Tibial nerve (tissue), 4 donors: ENCODE measurements at regions not wholly inside any gene's neighbourhood (a gene's known extent, or its start where the extent isn't known, plus 50 kb on each side); places are given as distances from the start of the nearest gene placed in this dataset.

Source experiments
- DNase-seq, 2 donors: peaks; one replicate each; pipeline ENCODE4 v3.0.0-alpha.2; 2019; ENCODE audit warnings: low spot score in 2 of 2
- H3K27ac ChIP-seq, 4 donors: fragments of 200-600 bp; sonication (generic) in 3 of 4; one replicate each; pipeline ENCODE4 v1.5.1; 2017 to 2019; ENCODE audit warnings: mild to moderate bottlenecking in 1 of 4
- H3K27me3 ChIP-seq, 2 donors: fragments of 200-600 bp; sonication (generic) in 1 of 2; one replicate each; pipeline versions ENCODE4 v1.5.1 to v1.6.0; 2017 to 2019
- H3K36me3 ChIP-seq, 3 donors: fragments of 200-600 bp; sonication (generic); one replicate each; pipeline ENCODE4 v1.5.1; 2018 to 2019
- H3K4me1 ChIP-seq, 4 donors: fragments of 200-600 bp; sonication (generic) in 3 of 4; one replicate each; pipeline ENCODE4 v1.5.1; 2017 to 2019
- H3K4me3 ChIP-seq, 4 donors: fragments of 200-600 bp; sonication (generic) in 3 of 4; one replicate each; pipeline ENCODE4 v1.5.1; 2017 to 2019; ENCODE audit warnings: mild to moderate bottlenecking in 1 of 4, moderate library complexity in 1 of 4
- H3K9me3 ChIP-seq, 4 donors: fragments of 200-600 bp; sonication (generic) in 3 of 4; one replicate each; pipeline ENCODE4 v1.5.1; 2017 to 2019
- CTCF ChIP-seq, 5 experiments: fragments of 200-600 bp in 3 of 5; fragments of 450-650 bp in 2 of 5; sonication (generic) in 3 of 5; IDR thresholded peaks; one replicate each; pipeline ENCODE4 v1.5.1; 2016 to 2019; ENCODE audit warnings: antibody characterized with exemption in 5 of 5, mild to moderate bottlenecking in 3 of 5, moderate library complexity in 2 of 5
- EP300 ChIP-seq, 2 donors: sonication (generic); formaldehyde crosslinking; IDR thresholded peaks; one replicate each; pipeline ENCODE4 v1.6.1; 2017; ENCODE audit warnings: antibody characterized with exemption in 2 of 2, mild to moderate bottlenecking in 1 of 2
- POLR2A ChIP-seq, 2 donors: fragments of 450-650 bp; IDR thresholded peaks; one replicate each; pipeline ENCODE4 v1.6.1; 2017; ENCODE audit warnings: antibody characterized with exemption in 2 of 2, mild to moderate bottlenecking in 2 of 2, moderate library complexity in 2 of 2
- WGBS, 2 donors: methylation state at CpG; one replicate each; pipeline ENCODE4 v1.1.5; 2018; 5-methylcytosine and 5-hydroxymethylcytosine counted together

GRCh38 chr13:78133511-78133910 is 214.9 kb upstream of the EDNRB start:
- DNase-seq = no peak
- H3K36me3 ChIP-seq = no peaks in the 10 kb centered on the region
- no peaks in the 10 kb centered on the region for H3K9me3 ChIP-seq
- TF ChIP-seq POLR2A (IDR thresholded peaks at IDR 0.05) (no peak), EP300 (IDR thresholded peaks at IDR 0.05) (no peak), CTCF (IDR thresholded peaks at IDR 0.05) (no peak)
- no peak overlapping the region for H3K27ac ChIP-seq
- no peak overlapping the region for H3K4me3 ChIP-seq
- peaks cover 0 to 6% (median 0%) of the 10 kb centered on the region in 4 donors for H3K4me1 ChIP-seq
- no peaks in the 10 kb centered on the region for H3K27me3 ChIP-seq
- 61 to 81% methylated on average over 3 of the region's 3 CpGs for WGBS, 2 donors

- no peak overlapping the region for H3K4me3 ChIP-seq
- H3K27ac ChIP-seq = no peak overlapping the region
- H3K36me3 ChIP-seq = no peaks in the 10 kb centered on the region
- DNase-seq = no peak
- H3K9me3 ChIP-seq = no peaks in the 10 kb centered on the region
- H3K27me3 ChIP-seq = no peaks in the 10 kb centered on the region
- no peaks in the 10 kb centered on the region for H3K4me1 ChIP-seq
- TF ChIP-seq POLR2A (IDR thresholded peaks at IDR 0.05) (no peak), EP300 (IDR thresholded peaks at IDR 0.05) (no peak), CTCF (IDR thresholded peaks at IDR 0.05) (no peak)
Measured at GRCh38 chr13:78131811-78132210, 213.2 kb upstream of the EDNRB start.

- H3K27ac ChIP-seq = no peak overlapping the region
- 83 to 87% methylated on average over 2 of the region's 2 CpGs for WGBS, 2 donors
- no peak for DNase-seq
- H3K36me3 ChIP-seq = no peaks in the 10 kb centered on the region
- no peaks in the 10 kb centered on the region for H3K27me3 ChIP-seq
- H3K4me1 ChIP-seq = no peaks in the 10 kb centered on the region
- no peak overlapping the region for H3K4me3 ChIP-seq
- no peaks in the 10 kb centered on the region for H3K9me3 ChIP-seq
- no peak for TF ChIP-seq CTCF (IDR thresholded peaks at IDR 0.05)
- TF ChIP-seq EP300 (IDR thresholded peaks at IDR 0.05) = no peak
- no peak for TF ChIP-seq POLR2A (IDR thresholded peaks at IDR 0.05)
Measured at GRCh38 chr13:78131346-78131745, 212.7 kb upstream of the EDNRB start.

GRCh38 chr13:78129823-78130222 is 211.2 kb upstream of the EDNRB start:
- 43 to 47% methylated on average over 2 of the region's 2 CpGs for WGBS, 2 donors
- TF ChIP-seq POLR2A (IDR thresholded peaks at IDR 0.05) = no peak
- TF ChIP-seq EP300 (IDR thresholded peaks at IDR 0.05) = no peak
- TF ChIP-seq CTCF (IDR thresholded peaks at IDR 0.05) = no peak
- DNase-seq = no peak
- H3K4me3 ChIP-seq = no peak overlapping the region
- H3K27me3 ChIP-seq = no peaks in the 10 kb centered on the region
- no peaks in the 10 kb centered on the region for H3K36me3 ChIP-seq
- H3K9me3 ChIP-seq = no peaks in the 10 kb centered on the region
- H3K27ac ChIP-seq = no peak overlapping the region
- no peaks in the 10 kb centered on the region for H3K4me1 ChIP-seq

- Histone ChIP-seq H3K9me3 (no peaks in the 10 kb centered on the region), H3K27me3 (no peaks in the 10 kb centered on the region), H3K4me1 (no peaks in the 10 kb centered on the region), H3K36me3 (no peaks in the 10 kb centered on the region), H3K27ac (no peak overlapping the region), H3K4me3 (no peak overlapping the region)
- TF ChIP-seq EP300 (IDR thresholded peaks at IDR 0.05) = no peak
- TF ChIP-seq CTCF (IDR thresholded peaks at IDR 0.05) = no peak
- TF ChIP-seq POLR2A (IDR thresholded peaks at IDR 0.05) = no peak
- DNase-seq = no peak
Measured at GRCh38 chr13:78129359-78129758, 210.7 kb upstream of the EDNRB start.
